Mesendoderm (in vitro differentiated cells): ENCODE measurements at regions not wholly inside any gene's neighbourhood (a gene's known extent, or its start where the extent isn't known, plus 50 kb on each side); places are given as distances from the start of the nearest gene placed in this dataset.
A peak's percentile ranks its signal among the peaks of the same experiment; 100 is the strongest.

ENCODE experiments used
- DNase-seq: peaks from one replicate; pipeline ENCODE4 v3.0.0; 2013
- H2AK5ac ChIP-seq: 2 replicates; pipeline ENCODE4 v1.6.1; 2013; ENCODE audit warnings: low read length, inconsistent platforms
- H2BK120ac ChIP-seq: 2 replicates; pipeline ENCODE4 v1.6.1; 2013; ENCODE audit warnings: low read depth, mild to moderate bottlenecking, low read length, moderate library complexity, mixed read lengths
- H2BK15ac ChIP-seq: replicated peaks from 2 replicates; pipeline ENCODE4 v1.6.1; 2013; ENCODE audit warnings: low read depth, mild to moderate bottlenecking, moderate library complexity
- H2BK5ac ChIP-seq: 2 replicates; pipeline ENCODE4 v1.6.1; 2013; ENCODE audit warnings: low read length, inconsistent platforms
- H3K18ac ChIP-seq: 2 replicates; pipeline ENCODE4 v1.6.1; 2013; ENCODE audit warnings: mild to moderate bottlenecking, low read length, mixed read lengths
- H3K23ac ChIP-seq: one replicate; pipeline ENCODE4 v1.6.1; 2013; ENCODE audit warnings: low read length
- H3K27ac ChIP-seq: 2 replicates; pipeline ENCODE4 v1.5.1; 2013; ENCODE audit warnings: low read depth, mild to moderate bottlenecking, inconsistent platforms, low read length, moderate library complexity
- H3K27me3 ChIP-seq: 2 replicates; pipeline ENCODE4 v1.6.1; 2013; ENCODE audit warnings: low read length, control low read depth, mild to moderate bottlenecking, inconsistent platforms; ENCODE audit not compliant: insufficient read depth, poor library complexity
- H3K36me3 ChIP-seq: 2 replicates; pipeline ENCODE4 v1.6.1; 2013; ENCODE audit warnings: low read length, inconsistent platforms; ENCODE audit not compliant: control insufficient read depth, insufficient read depth
- H3K4ac ChIP-seq: one replicate; pipeline ENCODE4 v1.6.1; 2013; ENCODE audit warnings: low read depth, mild to moderate bottlenecking, low read length, moderate library complexity
- H3K4me1 ChIP-seq: 2 replicates; pipeline ENCODE4 v1.6.1; 2013; ENCODE audit warnings: low read depth, low read length, inconsistent platforms; ENCODE audit not compliant: control insufficient read depth
- H3K4me2 ChIP-seq: 2 replicates; pipeline ENCODE4 v1.6.1; 2013; ENCODE audit warnings: low read length
- H3K4me3 ChIP-seq: 2 replicates; pipeline ENCODE4 v1.5.1; 2013; ENCODE audit warnings: mild to moderate bottlenecking, low read length
- H3K56ac ChIP-seq: one replicate; pipeline ENCODE4 v1.6.1; 2013; ENCODE audit warnings: low read length
- H3K79me1 ChIP-seq: 2 replicates; pipeline ENCODE4 v1.6.1; 2013; ENCODE audit warnings: low read length, inconsistent platforms
- H3K79me2 ChIP-seq: 2 replicates; pipeline ENCODE4 v1.6.1; 2013; ENCODE audit warnings: mild to moderate bottlenecking, low read length; ENCODE audit not compliant: control insufficient read depth, insufficient read depth
- H3K9ac ChIP-seq: 2 replicates; pipeline ENCODE4 v1.6.1; 2013; ENCODE audit warnings: low read length, inconsistent platforms
- H4K5ac ChIP-seq: one replicate; pipeline ENCODE4 v1.6.1; 2013; ENCODE audit warnings: low read length
- H4K8ac ChIP-seq: one replicate; pipeline ENCODE4 v1.6.1; 2013; ENCODE audit warnings: low read depth, mild to moderate bottlenecking, control low read depth, low read length, moderate library complexity
- WGBS: extraction: QIAGEN DNeasy Blood & Tissue Kit; methylation state at CpG from one replicate; pipeline ENCODE4 v1.1.7; 2013; ENCODE audit warnings: low lambda C conversion rate, missing lambda C conversion rate; ENCODE audit not compliant: insufficient coverage; ENCODE audit errors: extremely low coverage; 5-methylcytosine and 5-hydroxymethylcytosine counted together

- Histone ChIP-seq H3K79me1 (no peaks in the 10 kb centered on the region), H3K79me2 (no peaks in the 10 kb centered on the region), H3K27ac (no peak overlapping the region), H3K4me3 (no peak overlapping the region), H2BK5ac (no peak overlapping the region), H3K36me3 (no peaks in the 10 kb centered on the region), H3K23ac (no peak overlapping the region), H3K18ac (no peak overlapping the region), H3K4me2 (peak overlapping the region; percentile 10), H4K8ac (no peak overlapping the region), H3K4ac (no peak overlapping the region), H4K5ac (no peak overlapping the region), H3K9ac (peak overlapping the region; percentile 20), H2AK5ac (no peak overlapping the region), H2BK15ac (no peak overlapping the region), H3K27me3 (no peaks in the 10 kb centered on the region), H3K4me1 (peaks cover 4% of the 10 kb centered on the region), H2BK120ac (no peak overlapping the region), H3K56ac (peak overlapping the region; percentile 38)
- peak; percentile 78 for DNase-seq
- WGBS: no CpG with 5 or more reads among the region's 7 CpGs
Observed at GRCh38 chr15:69939513-69940440, 157.9 kb downstream of the TLE3 start.

- Histone ChIP-seq H3K4ac (no peak overlapping the region), H3K27ac (no peak overlapping the region), H2BK120ac (no peak overlapping the region), H3K4me3 (no peak overlapping the region), H3K23ac (no peak overlapping the region), H3K9ac (no peak overlapping the region), H3K79me1 (no peaks in the 10 kb centered on the region), H2AK5ac (no peak overlapping the region), H2BK5ac (no peak overlapping the region), H4K5ac (no peak overlapping the region), H3K27me3 (no peaks in the 10 kb centered on the region), H3K4me2 (no peak overlapping the region), H3K4me1 (peaks cover 4% of the 10 kb centered on the region), H3K56ac (no peak overlapping the region), H3K18ac (no peak overlapping the region), H3K79me2 (no peaks in the 10 kb centered on the region), H2BK15ac (no peak overlapping the region), H3K36me3 (no peaks in the 10 kb centered on the region), H4K8ac (no peak overlapping the region)
- no CpG with 5 or more reads among the region's 24 CpGs for WGBS
- no peak for DNase-seq
Observed at GRCh38 chr15:69940441-69941300, 157.0 kb downstream of the TLE3 start.

GRCh38 chr15:69941301-69941605 lies 156.5 kb downstream of the TLE3 start:
- H2BK120ac ChIP-seq: no peak overlapping the region
- WGBS: no CpG with 5 or more reads among the region's 20 CpGs

GRCh38 chr15:69941706-69942495 lies 155.8 kb downstream of the TLE3 start:
- no peak overlapping the region for H3K18ac ChIP-seq
- H3K27ac ChIP-seq: no peak overlapping the region
- no peak overlapping the region for H3K4me2 ChIP-seq
- H3K79me1 ChIP-seq: no peaks in the 10 kb centered on the region
- H3K23ac ChIP-seq: no peak overlapping the region
- peak overlapping the region; percentile 34 for H3K56ac ChIP-seq
- no peak overlapping the region for H4K5ac ChIP-seq
- no peak overlapping the region for H2BK15ac ChIP-seq
- no peaks in the 10 kb centered on the region for H3K79me2 ChIP-seq
- H3K4me1 ChIP-seq: peaks cover 4% of the 10 kb centered on the region
- H3K4ac ChIP-seq: no peak overlapping the region
- H4K8ac ChIP-seq: no peak overlapping the region
- H3K9ac ChIP-seq: no peak overlapping the region
- no peak overlapping the region for H3K4me3 ChIP-seq
- no CpG with 5 or more reads among the region's 11 CpGs for WGBS
- no peaks in the 10 kb centered on the region for H3K27me3 ChIP-seq
- no peak overlapping the region for H2AK5ac ChIP-seq
- H2BK5ac ChIP-seq: no peak overlapping the region
- no peak overlapping the region for H2BK120ac ChIP-seq
- no peaks in the 10 kb centered on the region for H3K36me3 ChIP-seq
- DNase-seq: no peak

More at GRCh38 chr15:69941301-69941605, 156.5 kb downstream of the TLE3 start:
- no peak overlapping the region for H3K9ac ChIP-seq
- H3K4ac ChIP-seq: no peak overlapping the region
- no peak overlapping the region for H3K27ac ChIP-seq
- no peak overlapping the region for H2AK5ac ChIP-seq
- no peak for DNase-seq
- no peak overlapping the region for H3K56ac ChIP-seq
- no peak overlapping the region for H2BK15ac ChIP-seq
- H4K5ac ChIP-seq: no peak overlapping the region
- H3K27me3 ChIP-seq: no peaks in the 10 kb centered on the region
- H3K4me2 ChIP-seq: no peak overlapping the region
- peaks cover 4% of the 10 kb centered on the region for H3K4me1 ChIP-seq
- H3K36me3 ChIP-seq: no peaks in the 10 kb centered on the region
- H3K18ac ChIP-seq: no peak overlapping the region
- H2BK5ac ChIP-seq: no peak overlapping the region
- no peak overlapping the region for H3K4me3 ChIP-seq
- no peak overlapping the region for H3K23ac ChIP-seq
- no peaks in the 10 kb centered on the region for H3K79me1 ChIP-seq
- H3K79me2 ChIP-seq: no peaks in the 10 kb centered on the region
- no peak overlapping the region for H4K8ac ChIP-seq

- no peak overlapping the region for H2AK5ac ChIP-seq
- no peak for DNase-seq
- H3K79me1 ChIP-seq: no peaks in the 10 kb centered on the region
- H4K8ac ChIP-seq: no peak overlapping the region
- H3K27ac ChIP-seq: no peak overlapping the region
- no peak overlapping the region for H3K4ac ChIP-seq
- H3K4me2 ChIP-seq: no peak overlapping the region
- WGBS: no CpG with 5 or more reads among the region's 1 CpG
- no peak overlapping the region for H2BK15ac ChIP-seq
- H3K4me3 ChIP-seq: no peak overlapping the region
- no peak overlapping the region for H2BK5ac ChIP-seq
- H4K5ac ChIP-seq: no peak overlapping the region
- H3K79me2 ChIP-seq: no peaks in the 10 kb centered on the region
- H3K36me3 ChIP-seq: no peaks in the 10 kb centered on the region
- H3K56ac ChIP-seq: no peak overlapping the region
- H3K18ac ChIP-seq: no peak overlapping the region
- H3K4me1 ChIP-seq: peaks cover 4% of the 10 kb centered on the region
- no peaks in the 10 kb centered on the region for H3K27me3 ChIP-seq
- no peak overlapping the region for H3K9ac ChIP-seq
- no peak overlapping the region for H3K23ac ChIP-seq
- H2BK120ac ChIP-seq: no peak overlapping the region
Observed at GRCh38 chr15:69943637-69944036, 154.1 kb downstream of the TLE3 start.
